ENCODE measurements at regions not wholly inside any gene's neighbourhood (a gene's known extent, or its start where the extent isn't known, plus 50 kb on each side); places are given as distances from the start of the nearest gene placed in this dataset.

- TF ChIP-seq CTCF (IDR thresholded peaks at IDR 0.05 in 8 of 11, conservative IDR thresholded peaks at IDR 0.05 in 3 of 11) (no peak), POLR2A (IDR thresholded peaks at IDR 0.05) (no peak), POLR2AphosphoS5 (IDR thresholded peaks at IDR 0.05) (no peak)
Observed at GRCh38 chr9:84501587-84501986, 161.0 kb upstream of the SLC28A3 start.
